SK-N-SH (cell line): ENCODE measurements at regions not wholly inside any gene's neighbourhood (a gene's known extent, or its start where the extent isn't known, plus 50 kb on each side); places are given as distances from the start of the nearest gene placed in this dataset.

Experiments
- CTCF ChIA-PET: fragments of 300-600, 350-600 bp; formaldehyde crosslinking; extraction: SDS; loops from one replicate; lab custom pipeline; 2021; lab: Yijun Ruan, JAX
- POLR2A ChIA-PET: fragments of 350-600 bp; sonication (Branson Sonifier 250); formaldehyde crosslinking; extraction: SDS; loops from one replicate; lab custom pipeline; 2020; ENCODE audit warnings: antibody characterized with exemption, inconsistent platforms; lab: Yijun Ruan, JAX
- DNase-seq: peaks from one replicate; pipeline ENCODE4 v3.0.0; 2012
- H2AFZ ChIP-seq: fragments of 200-600 bp; sonication (generic); 2 replicates; pipeline ENCODE4 v1.8.1; 2016; ENCODE audit warnings: antibody characterized with exemption, mild to moderate bottlenecking, low read depth
- H3F3A ChIP-seq: fragments of 200-600 bp; sonication (generic); replicated peaks from 2 replicates; pipeline ENCODE3; 2016; ENCODE audit warnings: antibody characterized with exemption, mild to moderate bottlenecking; ENCODE audit not compliant: insufficient read depth
- H3K27ac ChIP-seq, 2 experiments: fragments of 200-500 bp in 1 of 2; fragments of 200-600 bp in 1 of 2; sonication (Bioruptor generic) in 1 of 2; sonication (generic), shearing (Covaris generic) in 1 of 2; 2 replicates each; pipeline versions ENCODE4 v1.5.1 to v1.6.1; 2014 to 2016; ENCODE audit warnings: low read depth in 2 of 2, inconsistent platforms in 1 of 2, low read length in 1 of 2, mild to moderate bottlenecking in 1 of 2, mixed read lengths in 1 of 2
- H3K27me3 ChIP-seq: fragments of 200-600 bp; sonication (generic), shearing (Covaris generic); 2 replicates; pipeline ENCODE4 v1.6.1; 2016; ENCODE audit warnings: mixed run types; ENCODE audit not compliant: insufficient read depth
- H3K36me3 ChIP-seq, 2 experiments: fragments of 200-500 bp in 1 of 2; fragments of 200-600 bp in 1 of 2; sonication (Bioruptor generic) in 1 of 2; sonication (generic) in 1 of 2; replicated peaks in 1 of 2; 2 replicates each; pipeline versions ENCODE3 to v1.5.1; 2014 to 2016; ENCODE audit warnings: low read length in 1 of 2, mild to moderate bottlenecking in 1 of 2; ENCODE audit not compliant: insufficient read depth in 2 of 2, control insufficient read depth in 1 of 2
- H3K4me1 ChIP-seq, 2 experiments: fragments of 200-500 bp in 1 of 2; fragments of 200-600 bp in 1 of 2; sonication (Bioruptor generic) in 1 of 2; sonication (generic), shearing (Covaris generic) in 1 of 2; 2 replicates each; pipeline versions ENCODE4 v1.5.1 to v1.6.1; 2014 to 2016; ENCODE audit warnings: low read depth in 1 of 2, low read length in 1 of 2, mixed run types in 1 of 2; ENCODE audit not compliant: insufficient read depth in 2 of 2, control insufficient read depth in 1 of 2
- H3K4me2 ChIP-seq: fragments of 200-600 bp; sonication (generic), shearing (Covaris generic); 2 replicates; pipeline ENCODE4 v1.6.1; 2017; ENCODE audit warnings: mixed run types
- H3K4me3 ChIP-seq, 2 experiments: fragments of 200-500 bp in 1 of 2; fragments of 200-600 bp in 1 of 2; sonication (Bioruptor generic) in 1 of 2; sonication (generic), shearing (Covaris generic) in 1 of 2; 2 replicates each; pipeline versions ENCODE4 v1.5.1 to v1.8.1; 2014 to 2016; ENCODE audit warnings: low read depth in 2 of 2, inconsistent platforms in 1 of 2, low read length in 1 of 2, mild to moderate bottlenecking in 1 of 2, mixed read lengths in 1 of 2, moderate library complexity in 1 of 2
- H3K79me2 ChIP-seq: fragments of 200-600 bp; sonication (generic); 2 replicates; pipeline ENCODE4 v1.8.1; 2017; ENCODE audit warnings: mild to moderate bottlenecking; ENCODE audit not compliant: insufficient read depth
- H3K9ac ChIP-seq: fragments of 200-600 bp; sonication (generic); 2 replicates; pipeline ENCODE4 v1.6.1; 2017; ENCODE audit warnings: mixed run types
- H3K9me2 ChIP-seq: fragments of 200-600 bp; sonication (generic); 2 replicates; pipeline ENCODE4 v1.6.1; 2017; ENCODE audit warnings: mixed run types
- H3K9me3 ChIP-seq: fragments of 200-600 bp; sonication (generic); 2 replicates; pipeline ENCODE4 v1.6.1; 2017; ENCODE audit warnings: mixed run types, mild to moderate bottlenecking, moderate library complexity
- H4K20me1 ChIP-seq: fragments of 200-600 bp; sonication (generic); 2 replicates; pipeline ENCODE4 v1.6.1; 2017; ENCODE audit warnings: mild to moderate bottlenecking, mixed run types; ENCODE audit not compliant: insufficient read depth
- CTCF ChIP-seq: fragments of 200-600 bp; sonication (generic); IDR thresholded peaks from 2 replicates; pipeline ENCODE4 v1.6.1; 2017; ENCODE audit warnings: antibody characterized with exemption, mild to moderate bottlenecking, moderate library complexity
- ELF1 ChIP-seq: IDR thresholded peaks from 2 replicates; pipeline ENCODE4 v1.4.0; 2012
- FOSL2 ChIP-seq: IDR thresholded peaks from 2 replicates; pipeline ENCODE4 v1.4.0; 2012; ENCODE audit warnings: low read depth, mild to moderate bottlenecking, moderate library complexity, borderline replicate concordance
- FOXM1 ChIP-seq: IDR thresholded peaks from 2 replicates; pipeline ENCODE4 v1.4.0; 2012; ENCODE audit warnings: low read depth, mild to moderate bottlenecking
- GATA2 ChIP-seq: sonication (generic); formaldehyde crosslinking; IDR thresholded peaks from 2 replicates; pipeline ENCODE4 v1.5.0; 2020; ENCODE audit warnings: mild to moderate bottlenecking, missing genetic modification reagents
- JUND ChIP-seq: IDR thresholded peaks from 2 replicates; pipeline ENCODE4 v1.4.0; 2012
- MAX ChIP-seq: IDR thresholded peaks from 2 replicates; pipeline ENCODE4 v1.4.0; 2012; ENCODE audit warnings: low read depth
- PBX3 ChIP-seq: IDR thresholded peaks from 2 replicates; pipeline ENCODE4; 2012
- RXRA ChIP-seq: IDR thresholded peaks from 2 replicates; pipeline ENCODE4 v1.4.0; 2012; ENCODE audit warnings: low read depth, mild to moderate bottlenecking, borderline replicate concordance
- SIN3A ChIP-seq: IDR thresholded peaks from 2 replicates; pipeline ENCODE4 v1.6.1; 2012; ENCODE audit warnings: low read depth, mild to moderate bottlenecking, low read length, moderate library complexity, borderline replicate concordance
- SMC3 ChIP-seq: IDR thresholded peaks from 2 replicates; pipeline ENCODE4 v1.6.1; 2012; ENCODE audit warnings: low read depth, low read length, improper control_type of control experiment
- TCF12 ChIP-seq: IDR thresholded peaks from 2 replicates; pipeline ENCODE4 v1.4.0; 2012
- USF2 ChIP-seq: fragments of 150-350 bp; IDR thresholded peaks from 2 replicates; pipeline ENCODE4 v1.6.1; 2017; ENCODE audit warnings: antibody characterized with exemption, low read length, low read depth, borderline replicate concordance
- WGBS: methylation state at CpG from one replicate; pipeline ENCODE4 v1.1.6; 2017; ENCODE audit warnings: low lambda C conversion rate; 5-methylcytosine and 5-hydroxymethylcytosine counted together
- TF ChIP-seq, protein P1 (sequence below): IDR thresholded peaks from 2 replicates; pipeline ENCODE4 v1.4.0; 2012; ENCODE audit warnings: low read depth, borderline replicate concordance
- TF ChIP-seq, protein P2 (sequence below): fragments of 150-350 bp; IDR thresholded peaks from 2 replicates; pipeline ENCODE4 v1.6.1; 2016; ENCODE audit warnings: mild to moderate bottlenecking, low read depth, low read length

DNA sequence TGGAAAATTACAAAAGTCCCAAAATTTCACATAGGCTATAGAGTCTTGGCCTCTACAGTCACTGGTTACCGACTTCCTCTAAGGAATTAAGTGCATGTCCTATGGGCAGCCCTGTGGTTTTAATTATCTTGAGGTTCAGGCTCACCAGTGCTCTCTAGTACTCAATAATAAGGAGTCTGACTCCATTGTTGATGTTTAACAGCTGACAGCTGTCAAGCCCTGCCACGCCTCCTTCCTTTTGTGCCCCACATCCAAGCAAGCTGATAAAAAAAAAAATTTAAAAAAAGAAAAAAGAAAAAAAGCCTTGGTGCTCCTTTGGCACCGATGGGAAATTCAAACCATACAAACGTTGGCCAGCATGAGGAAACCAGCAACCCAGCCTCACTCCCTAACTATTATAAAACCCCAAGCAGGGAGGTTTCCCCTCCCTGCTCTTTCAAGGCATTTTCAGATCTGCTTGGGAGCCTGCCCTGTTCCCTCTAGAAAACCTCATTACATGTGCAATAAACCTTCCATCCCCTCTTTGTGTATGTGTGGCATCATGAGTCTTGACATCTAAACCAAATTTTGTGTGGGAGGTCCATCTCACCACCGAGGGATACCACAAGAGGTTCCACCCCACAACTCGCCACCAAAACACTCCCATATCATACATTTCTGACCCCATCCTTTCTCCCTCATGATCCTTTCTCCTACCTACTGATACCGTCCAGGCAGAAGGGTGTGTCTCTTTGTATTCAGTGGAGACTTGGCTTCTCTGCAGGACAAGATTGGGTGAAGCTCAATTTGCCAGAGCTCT is 70.9 kb upstream of the CCDC71L start:
- CTCF ChIA-PET, result interaction anchor here (0.6 to 2.0 kb wide), 7 partner anchors 61 to 573 kb away, joined by 3 to 8 read pairs (median 5); partner anchors contain the start of gene CCDC71L
- H3K27ac ChIP-seq, result no peak overlapping the region
- POLR2A ChIA-PET, result no interaction called here
- H4K20me1 ChIP-seq, result no peaks in the 10 kb centered on the region
- H3K4me3 ChIP-seq, result no peak overlapping the region
- TF ChIP-seq, protein P1, sequence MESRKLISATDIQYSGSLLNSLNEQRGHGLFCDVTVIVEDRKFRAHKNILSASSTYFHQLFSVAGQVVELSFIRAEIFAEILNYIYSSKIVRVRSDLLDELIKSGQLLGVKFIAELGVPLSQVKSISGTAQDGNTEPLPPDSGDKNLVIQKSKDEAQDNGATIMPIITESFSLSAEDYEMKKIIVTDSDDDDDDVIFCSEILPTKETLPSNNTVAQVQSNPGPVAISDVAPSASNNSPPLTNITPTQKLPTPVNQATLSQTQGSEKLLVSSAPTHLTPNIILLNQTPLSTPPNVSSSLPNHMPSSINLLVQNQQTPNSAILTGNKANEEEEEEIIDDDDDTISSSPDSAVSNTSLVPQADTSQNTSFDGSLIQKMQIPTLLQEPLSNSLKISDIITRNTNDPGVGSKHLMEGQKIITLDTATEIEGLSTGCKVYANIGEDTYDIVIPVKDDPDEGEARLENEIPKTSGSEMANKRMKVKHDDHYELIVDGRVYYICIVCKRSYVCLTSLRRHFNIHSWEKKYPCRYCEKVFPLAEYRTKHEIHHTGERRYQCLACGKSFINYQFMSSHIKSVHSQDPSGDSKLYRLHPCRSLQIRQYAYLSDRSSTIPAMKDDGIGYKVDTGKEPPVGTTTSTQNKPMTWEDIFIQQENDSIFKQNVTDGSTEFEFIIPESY, result no peak
- peak; percentile 32 for TF ChIP-seq TCF12
- TF ChIP-seq RXRA, result no peak
- peak; percentile 20; the same call in 1 of the 2 replicates for TF ChIP-seq PBX3
- H3F3A ChIP-seq, result no peaks in the 10 kb centered on the region
- WGBS, result 69% methylated on average over 7 of the region's 7 CpGs
- no peak overlapping the region for H3K9ac ChIP-seq
- H3K4me2 ChIP-seq, result no peak overlapping the region
- no peaks in the 10 kb centered on the region for H3K27me3 ChIP-seq
- no peaks in the 10 kb centered on the region for H3K9me2 ChIP-seq
- H3K79me2 ChIP-seq, result no peaks in the 10 kb centered on the region
- H3K36me3 ChIP-seq, result peaks cover 0 to 6% of the 10 kb centered on the region in 2 experiments
- peaks cover 7 to 11% of the 10 kb centered on the region in 2 experiments; a peak in 3 of 4 replicates for H3K4me1 ChIP-seq
- no peak for DNase-seq
- no peak overlapping the region for H2AFZ ChIP-seq
- no peaks in the 10 kb centered on the region for H3K9me3 ChIP-seq

- POLR2A ChIA-PET, result interaction anchor here (0.7 kb wide), 1 partner anchor 216 kb away, joined by 6 read pairs; no protein-coding TSS in a partner anchor
- Histone ChIP-seq H3K4me2 (no peak overlapping the region), H3K27ac (no peak overlapping the region), H2AFZ (no peak overlapping the region), H3K9me2 (no peaks in the 10 kb centered on the region), H3F3A (no peaks in the 10 kb centered on the region), H3K27me3 (no peaks in the 10 kb centered on the region), H3K4me1 (peaks cover 7 to 12% of the 10 kb centered on the region in 2 experiments; a peak in 3 of 4 replicates), H3K9me3 (no peaks in the 10 kb centered on the region), H4K20me1 (no peaks in the 10 kb centered on the region), H3K4me3 (no peak overlapping the region), H3K9ac (no peak overlapping the region), H3K79me2 (no peaks in the 10 kb centered on the region), H3K36me3 (peaks cover 0 to 6% of the 10 kb centered on the region in 2 experiments)
- DNase-seq, result no peak
- WGBS, result 78% methylated on average over 1 of the region's 1 CpG
- CTCF ChIA-PET, result interaction anchor here (0.6 to 3.8 kb wide), 10 partner anchors 9 to 568 kb away, joined by 3 to 54 read pairs (median 4); partner anchors contain the start of gene CCDC71L
- TF ChIP-seq FOSL2 (no peak), SMC3 (no peak), CTCF (no peak), MAX (no peak), GATA2 (CRISPR knock-in tag) (no peak), SIN3A (no peak), ELF1 (no peak), FOXM1 (no peak), JUND (no peak), USF2 (no peak), TCF12 (no peak)
- TF ChIP-seq, protein P2, sequence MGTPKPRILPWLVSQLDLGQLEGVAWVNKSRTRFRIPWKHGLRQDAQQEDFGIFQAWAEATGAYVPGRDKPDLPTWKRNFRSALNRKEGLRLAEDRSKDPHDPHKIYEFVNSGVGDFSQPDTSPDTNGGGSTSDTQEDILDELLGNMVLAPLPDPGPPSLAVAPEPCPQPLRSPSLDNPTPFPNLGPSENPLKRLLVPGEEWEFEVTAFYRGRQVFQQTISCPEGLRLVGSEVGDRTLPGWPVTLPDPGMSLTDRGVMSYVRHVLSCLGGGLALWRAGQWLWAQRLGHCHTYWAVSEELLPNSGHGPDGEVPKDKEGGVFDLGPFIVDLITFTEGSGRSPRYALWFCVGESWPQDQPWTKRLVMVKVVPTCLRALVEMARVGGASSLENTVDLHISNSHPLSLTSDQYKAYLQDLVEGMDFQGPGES, result no peak
- TF ChIP-seq, protein P1, result no peak
Observed at GRCh38 chr7:106735637-106736036, 74.7 kb upstream of the CCDC71L start.
